Ovary (tissue), 7 donors: ENCODE measurements at regions not wholly inside any gene's neighbourhood (a gene's known extent, or its start where the extent isn't known, plus 50 kb on each side); places are given as distances from the start of the nearest gene placed in this dataset.
"Not testable (repeated sequence)": the region's sequence is repeated elsewhere in the genome, so short reads cannot be mapped to it uniquely, and the experiment has no call there.

Experiments used
- DNase-seq, 5 donors: peaks; one replicate each; pipeline ENCODE4 v3.0.0-alpha.2; 2019 to 2020
- H3K27ac ChIP-seq, 2 donors: fragments of 200-600 bp; one replicate each; pipeline versions ENCODE4 v1.5.1 to v1.8.0; 2019 to 2022
- H3K27me3 ChIP-seq: fragments of 200-600 bp; one replicate; pipeline ENCODE4 v1.8.0; 2022
- H3K36me3 ChIP-seq: fragments of 200-600 bp; sonication (generic); one replicate; pipeline ENCODE4 v1.5.1; 2019
- H3K4me1 ChIP-seq: one replicate; pipeline ENCODE4 v1.8.1; 2013; ENCODE audit warnings: mild to moderate bottlenecking, moderate library complexity; ENCODE audit not compliant: insufficient read depth
- H3K4me3 ChIP-seq: fragments of 200-600 bp; sonication (generic); one replicate; pipeline ENCODE4 v1.5.1; 2017
- H3K9me3 ChIP-seq, 2 donors: fragments of 200-600 bp in 1 of 2; sonication (generic) in 1 of 2; one replicate each; pipeline versions ENCODE4 v1.5.1 to v1.8.1; 2013 to 2019; ENCODE audit warnings: mild to moderate bottlenecking in 1 of 2, moderate library complexity in 1 of 2
- CTCF ChIP-seq, 3 donors: fragments of 450-650 bp in 2 of 3; fragments of 200-600 bp in 1 of 3; IDR thresholded peaks; one replicate each; pipeline versions ENCODE4 v1.5.1 to v1.8.0; 2016 to 2022; ENCODE audit warnings: antibody characterized with exemption in 3 of 3, mild to moderate bottlenecking in 1 of 3
- EP300 ChIP-seq: sonication (generic); formaldehyde crosslinking; IDR thresholded peaks from one replicate; pipeline ENCODE4 v1.6.1; 2017; ENCODE audit warnings: antibody characterized with exemption
- POLR2A ChIP-seq: fragments of 450-650 bp; IDR thresholded peaks from one replicate; pipeline ENCODE4 v1.6.1; 2017; ENCODE audit warnings: antibody characterized with exemption, mild to moderate bottlenecking, moderate library complexity
- WGBS, 3 donors: extraction: QIAGEN DNeasy Blood & Tissue Kit in 1 of 3; methylation state at CpG; one replicate each; pipeline versions ENCODE4 v1.1.5 to v1.1.7; 2013 to 2017; 5-methylcytosine and 5-hydroxymethylcytosine counted together
- intact Hi-C, 4 donors: fragments of 100-400 bp; cut with DNase I; formaldehyde crosslinking; loops; one replicate each; pipeline versions ENCODE4 v1.11.0 to v1.15.1; 2022 to 2023
- donor health status: DM: no; HTN: no; CAD: no; lungs with moderate emphysema.
- donor health status: DM: no; HTN: no; CAD: no.
- donor health status: Bipolar disorder and iron deficiency.
- donor health status: DM: no; HTN: no; CAD: no.
- donor health status: DM: yes; HTN: yes; CAD: no.

- H3K4me3 ChIP-seq, H3K27me3 ChIP-seq, intact Hi-C loops, H3K9me3 ChIP-seq, H3K36me3 ChIP-seq, H3K4me1 ChIP-seq, DNase-seq, H3K27ac ChIP-seq: not testable (repeated sequence)
- WGBS, 3 donors = 94 to 96% (median 95%) methylated on average over 11 of the region's 11 CpGs
Observed at GRCh38 chr5:44756097-44756496, 52.6 kb upstream of the MRPS30 start.

- 64 to 81% (median 81%) methylated on average over 1 of the region's 1 CpG for WGBS, 3 donors
Observed at GRCh38 chr5:44747396-44747795, 61.4 kb upstream of the MRPS30 start.

GRCh38 chr5:44740660-44741059, 68.1 kb upstream of the MRPS30 start:
- intact Hi-C loops = no loop called here
- Histone ChIP-seq H3K4me1 (no peaks in the 10 kb centered on the region), H3K27ac (no peak overlapping the region), H3K36me3 (no peaks in the 10 kb centered on the region), H3K27me3 (no peaks in the 10 kb centered on the region), H3K9me3 (no peaks in the 10 kb centered on the region), H3K4me3 (no peak overlapping the region)
- no peak for DNase-seq
- TF ChIP-seq POLR2A (no peak), EP300 (no peak), CTCF (IDR thresholded peaks at IDR 0.05) (no peak)

More at GRCh38 chr5:44747396-44747795, 61.4 kb upstream of the MRPS30 start:
- Histone ChIP-seq H3K9me3 (no peaks in the 10 kb centered on the region), H3K27ac (no peak overlapping the region), H3K27me3 (no peaks in the 10 kb centered on the region), H3K4me3 (no peak overlapping the region), H3K4me1 (no peaks in the 10 kb centered on the region), H3K36me3 (no peaks in the 10 kb centered on the region)
- no peak for TF ChIP-seq CTCF (IDR thresholded peaks at IDR 0.05)
- no peak for TF ChIP-seq EP300
- no peak for TF ChIP-seq POLR2A
- intact Hi-C loops = no loop called here
- DNase-seq = no peak

- Histone ChIP-seq H3K27me3 (no peaks in the 10 kb centered on the region), H3K27ac (no peak overlapping the region), H3K36me3 (no peaks in the 10 kb centered on the region), H3K4me3 (no peak overlapping the region), H3K9me3 (no peaks in the 10 kb centered on the region), H3K4me1 (no peaks in the 10 kb centered on the region)
- no peak for TF ChIP-seq POLR2A
- no peak for TF ChIP-seq EP300
- no peak for TF ChIP-seq CTCF (IDR thresholded peaks at IDR 0.05)
- 53 to 63% (median 59%) methylated on average over 1 of the region's 1 CpG for WGBS, 3 donors
- intact Hi-C loops = no loop called here
- DNase-seq = no peak
Observed at GRCh38 chr5:44729536-44729935, 79.2 kb upstream of the MRPS30 start.

GRCh38 chr5:44727100-44727499, 81.6 kb upstream of the MRPS30 start:
- DNase-seq = no peak
- H3K27me3 ChIP-seq = no peaks in the 10 kb centered on the region
- intact Hi-C loops = no loop called here
- TF ChIP-seq EP300 (no peak), CTCF (IDR thresholded peaks at IDR 0.05) (no peak), POLR2A (no peak)
- 84 to 98% (median 84%) methylated on average over 1 of the region's 1 CpG for WGBS, 3 donors
- no peaks in the 10 kb centered on the region for H3K36me3 ChIP-seq
- no peaks in the 10 kb centered on the region for H3K9me3 ChIP-seq
- H3K4me1 ChIP-seq = no peaks in the 10 kb centered on the region
- no peak overlapping the region for H3K27ac ChIP-seq
- no peak overlapping the region for H3K4me3 ChIP-seq
